Nephron (organoid): ENCODE measurements at regions not wholly inside any gene's neighbourhood (a gene's known extent, or its start where the extent isn't known, plus 50 kb on each side); places are given as distances from the start of the nearest gene placed in this dataset.
"Not testable (repeated sequence)": the region's sequence is repeated elsewhere in the genome, so short reads cannot be mapped to it uniquely, and the experiment has no call there.

Experiments
- H3K27ac Mint-ChIP-seq, 3 experiments: 2 replicates each; pipeline ENCODE4 v1.8.0; 2020; ENCODE audit warnings: mixed read lengths in 3 of 3, mild to moderate bottlenecking in 2 of 3, moderate library complexity in 1 of 3
- H3K27me3 Mint-ChIP-seq: 2 replicates; pipeline ENCODE4 v1.8.0; 2021; ENCODE audit warnings: low read depth, mild to moderate bottlenecking, moderate library complexity, mixed read lengths
- H3K36me3 Mint-ChIP-seq: 2 replicates; pipeline ENCODE4 v1.8.0; 2020; ENCODE audit warnings: low read depth, mixed read lengths
- H3K4me1 Mint-ChIP-seq: 2 replicates; pipeline ENCODE4 v1.8.0; 2020; ENCODE audit warnings: mixed read lengths
- H3K4me3 Mint-ChIP-seq, 3 experiments: 2 replicates each; pipeline ENCODE4 v1.8.0; 2020; ENCODE audit warnings: mild to moderate bottlenecking in 3 of 3, mixed read lengths in 3 of 3, moderate library complexity in 2 of 3
- H3K9me3 Mint-ChIP-seq: 2 replicates; pipeline ENCODE4 v1.8.0; 2020; ENCODE audit warnings: mixed read lengths
- TF ChIP-seq, protein P1 (sequence below), 3 experiments: fragments of 200-600 bp; sonication (generic); IDR thresholded peaks; one replicate each; pipeline ENCODE4 v1.5.0; 2021; ENCODE audit warnings: antibody characterized with exemption in 3 of 3; ENCODE audit not compliant: unreplicated experiment in 3 of 3

DNA sequence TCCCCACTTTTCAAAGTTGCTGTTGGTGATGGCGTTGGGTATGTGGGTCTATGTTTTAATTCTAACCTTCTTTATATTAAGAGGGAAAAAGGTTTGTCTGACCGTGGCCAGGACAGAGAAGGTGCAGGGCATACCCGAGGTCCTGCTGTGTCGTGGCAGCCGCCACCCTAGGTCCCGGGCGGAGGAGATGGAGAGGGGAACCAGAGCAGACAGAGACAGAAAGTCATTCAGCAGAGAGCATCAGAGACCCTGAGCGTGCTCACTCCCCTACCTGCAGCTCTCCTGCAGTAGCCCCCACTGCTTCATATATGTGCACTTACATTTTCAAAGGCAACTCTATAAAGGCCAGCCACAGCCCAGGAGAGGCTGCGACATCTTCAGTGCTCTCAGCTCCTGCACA is 327.2 kb upstream of the TNRC6C start:
- TF ChIP-seq, protein P1, sequence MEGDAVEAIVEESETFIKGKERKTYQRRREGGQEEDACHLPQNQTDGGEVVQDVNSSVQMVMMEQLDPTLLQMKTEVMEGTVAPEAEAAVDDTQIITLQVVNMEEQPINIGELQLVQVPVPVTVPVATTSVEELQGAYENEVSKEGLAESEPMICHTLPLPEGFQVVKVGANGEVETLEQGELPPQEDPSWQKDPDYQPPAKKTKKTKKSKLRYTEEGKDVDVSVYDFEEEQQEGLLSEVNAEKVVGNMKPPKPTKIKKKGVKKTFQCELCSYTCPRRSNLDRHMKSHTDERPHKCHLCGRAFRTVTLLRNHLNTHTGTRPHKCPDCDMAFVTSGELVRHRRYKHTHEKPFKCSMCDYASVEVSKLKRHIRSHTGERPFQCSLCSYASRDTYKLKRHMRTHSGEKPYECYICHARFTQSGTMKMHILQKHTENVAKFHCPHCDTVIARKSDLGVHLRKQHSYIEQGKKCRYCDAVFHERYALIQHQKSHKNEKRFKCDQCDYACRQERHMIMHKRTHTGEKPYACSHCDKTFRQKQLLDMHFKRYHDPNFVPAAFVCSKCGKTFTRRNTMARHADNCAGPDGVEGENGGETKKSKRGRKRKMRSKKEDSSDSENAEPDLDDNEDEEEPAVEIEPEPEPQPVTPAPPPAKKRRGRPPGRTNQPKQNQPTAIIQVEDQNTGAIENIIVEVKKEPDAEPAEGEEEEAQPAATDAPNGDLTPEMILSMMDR (IDR thresholded peaks at IDR 0.05; ENCODE audit: unreplicated experiment in 3 of 3) = no peak
- Mint-ChIP-seq H3K9me3 (peaks cover 18% of the 10 kb centered on the region), H3K27me3 (peaks cover 19% of the 10 kb centered on the region), H3K27ac (no peak overlapping the region), H3K4me3 (no peak overlapping the region), H3K4me1 (no peaks in the 10 kb centered on the region), H3K36me3 (peaks cover 4% of the 10 kb centered on the region)

DNA sequence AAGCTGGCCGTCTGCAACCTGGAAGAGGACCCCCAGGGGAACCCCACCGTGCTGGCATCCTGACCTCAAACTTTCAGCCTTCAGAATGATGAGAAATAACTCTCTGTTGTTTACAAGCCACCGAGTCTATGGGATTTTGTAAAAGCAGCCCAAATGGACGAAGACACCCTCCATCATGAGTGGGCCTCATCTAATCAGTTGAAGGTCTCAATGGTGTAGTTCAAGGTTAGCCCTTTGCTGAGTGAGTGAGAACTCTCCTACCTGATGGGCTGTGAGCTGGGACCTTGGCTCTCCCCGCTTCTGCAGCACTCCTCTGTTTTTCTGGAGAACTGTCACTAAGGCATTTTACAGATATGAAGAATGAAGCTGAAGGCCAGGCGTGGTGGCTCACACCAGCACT is 325.9 kb upstream of the TNRC6C start:
- Mint-ChIP-seq H3K27me3 (peaks cover 16% of the 10 kb centered on the region), H3K36me3 (peaks cover 4% of the 10 kb centered on the region), H3K27ac (no peak overlapping the region), H3K9me3 (peaks cover 9% of the 10 kb centered on the region), H3K4me3 (no peak overlapping the region), H3K4me1 (no peaks in the 10 kb centered on the region)
- TF ChIP-seq, protein P1 (IDR thresholded peaks at IDR 0.05; ENCODE audit: unreplicated experiment in 3 of 3) = no peak

DNA sequence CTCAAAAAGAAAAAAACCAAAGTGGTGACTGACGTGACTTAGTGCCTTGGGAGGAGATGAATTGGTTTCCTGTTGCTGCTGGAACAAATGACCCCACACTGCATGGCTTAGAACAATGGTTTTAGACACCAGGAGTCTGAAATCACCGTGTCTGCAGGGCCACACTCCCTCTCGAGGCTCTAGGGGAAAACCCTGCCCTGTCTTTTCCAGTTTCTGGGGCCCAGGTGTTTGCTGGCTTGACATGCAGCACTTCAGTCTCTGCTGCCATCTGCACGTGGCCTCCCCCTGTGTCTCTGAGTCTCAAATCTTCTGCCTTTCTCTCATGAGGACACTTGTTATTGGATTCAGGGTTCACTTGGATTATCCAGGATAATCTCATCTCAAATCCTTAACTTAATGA is 323.8 kb upstream of the TNRC6C start:
- peaks cover 33% of the 10 kb centered on the region for H3K27me3 Mint-ChIP-seq
- H3K9me3 Mint-ChIP-seq = no peaks in the 10 kb centered on the region
- H3K27ac Mint-ChIP-seq = no peak overlapping the region
- no peak overlapping the region for H3K4me3 Mint-ChIP-seq
- H3K4me1 Mint-ChIP-seq = peaks cover 5% of the 10 kb centered on the region
- TF ChIP-seq, protein P1 (IDR thresholded peaks at IDR 0.05; ENCODE audit: unreplicated experiment in 3 of 3) = no peak
- no peaks in the 10 kb centered on the region for H3K36me3 Mint-ChIP-seq

DNA sequence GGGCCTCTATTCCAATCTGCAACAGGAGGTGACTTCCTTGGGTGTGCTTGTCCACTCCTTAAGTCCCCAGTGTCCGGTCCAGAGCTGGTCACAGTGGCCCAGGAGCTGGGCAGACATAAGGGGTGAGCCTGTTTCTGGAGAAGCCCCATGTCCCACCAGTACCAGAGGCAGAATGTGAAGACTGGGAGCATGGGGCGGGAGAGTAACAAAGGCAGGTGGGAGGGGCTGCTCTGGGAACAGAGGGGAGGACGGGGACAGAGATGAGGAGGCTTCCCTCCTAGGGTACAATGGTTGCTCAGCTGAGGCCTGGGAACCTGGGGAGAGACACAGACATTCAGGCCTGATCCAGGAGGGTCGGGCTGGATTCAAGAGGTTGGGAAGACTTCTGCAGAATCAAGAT is 323.3 kb upstream of the TNRC6C start:
- no peaks in the 10 kb centered on the region for H3K36me3 Mint-ChIP-seq
- TF ChIP-seq, protein P1 (IDR thresholded peaks at IDR 0.05; ENCODE audit: unreplicated experiment in 3 of 3) = no peak
- H3K4me1 Mint-ChIP-seq = peaks cover 5% of the 10 kb centered on the region
- H3K4me3 Mint-ChIP-seq = no peak overlapping the region
- no peaks in the 10 kb centered on the region for H3K9me3 Mint-ChIP-seq
- peaks cover 38% of the 10 kb centered on the region for H3K27me3 Mint-ChIP-seq
- no peak overlapping the region for H3K27ac Mint-ChIP-seq

DNA sequence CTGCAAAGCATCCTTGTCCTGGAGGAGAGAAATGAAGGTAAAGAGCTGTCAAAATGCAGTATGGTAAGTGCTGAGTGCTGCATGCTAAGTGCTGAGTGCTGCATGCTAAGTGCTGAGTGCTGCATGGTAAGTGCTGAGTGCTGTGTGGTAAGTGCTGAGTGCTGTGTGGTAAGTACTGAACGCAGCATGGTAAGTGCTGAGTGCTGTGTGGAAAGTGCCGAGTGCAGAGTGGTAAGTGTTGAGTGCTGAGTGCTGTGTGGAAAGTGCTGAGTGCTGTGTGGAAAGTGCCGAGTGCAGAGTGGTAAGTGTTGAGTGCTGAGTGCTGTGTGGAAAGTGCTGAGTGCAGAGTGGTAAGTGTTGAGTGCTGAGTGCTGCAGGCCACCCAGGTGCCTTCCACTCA is 322.7 kb upstream of the TNRC6C start:
- H3K27me3 Mint-ChIP-seq = peaks cover 43% of the 10 kb centered on the region
- H3K36me3 Mint-ChIP-seq, H3K4me3 Mint-ChIP-seq, H3K4me1 Mint-ChIP-seq, H3K9me3 Mint-ChIP-seq, H3K27ac Mint-ChIP-seq: not testable (repeated sequence)

DNA sequence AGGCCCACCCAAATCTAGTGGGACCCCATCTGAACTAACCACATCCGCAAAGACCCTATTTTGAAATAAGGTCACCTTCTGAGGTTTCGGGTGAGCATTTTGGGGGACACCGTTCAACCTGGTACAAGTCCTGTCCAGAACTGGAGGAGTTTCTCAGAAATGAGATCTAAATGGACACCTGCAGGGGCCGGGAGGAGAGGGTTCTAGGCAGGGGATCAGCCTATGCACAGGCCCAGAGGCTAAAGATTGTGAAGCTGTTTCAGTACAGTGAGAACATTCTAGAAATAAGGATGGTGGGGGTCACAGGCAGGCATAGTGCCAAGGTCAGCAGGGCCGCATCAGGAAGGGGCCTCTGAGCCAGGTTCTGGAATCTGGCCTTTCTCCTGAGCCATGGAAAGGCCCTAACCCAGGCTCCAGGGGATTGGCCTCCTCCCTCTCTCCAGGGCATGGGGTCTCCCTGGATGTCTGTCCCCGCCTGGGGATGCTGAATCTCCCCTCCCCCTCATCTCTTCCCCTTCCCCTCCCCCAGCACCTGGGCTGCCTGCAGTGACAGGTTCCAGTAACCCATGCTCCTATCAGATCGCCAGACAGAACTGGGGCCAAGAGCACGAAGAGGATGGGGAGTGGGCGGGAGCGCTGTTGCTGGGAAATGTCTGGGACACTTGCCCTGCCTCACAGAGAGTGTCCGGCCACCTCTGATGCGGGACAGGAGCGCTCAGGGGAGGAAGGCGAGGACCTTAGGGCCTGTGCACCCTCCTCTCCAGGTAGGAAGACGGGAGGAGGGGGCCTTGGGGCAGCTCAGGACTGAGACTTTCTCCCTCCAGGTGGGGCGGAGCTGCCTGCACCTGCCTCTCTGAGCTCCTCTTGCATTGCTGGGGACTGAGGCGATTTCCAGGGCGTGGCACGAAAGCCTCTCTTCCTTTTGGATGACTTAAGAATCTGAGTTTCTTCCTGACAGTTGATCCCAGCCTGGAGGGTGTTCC is 321.4 kb upstream of the TNRC6C start:
- Mint-ChIP-seq H3K27me3 (peaks cover 43% of the 10 kb centered on the region), H3K4me1 (peaks cover 5% of the 10 kb centered on the region), H3K4me3 (no peak overlapping the region), H3K9me3 (no peaks in the 10 kb centered on the region), H3K36me3 (no peaks in the 10 kb centered on the region), H3K27ac (no peak overlapping the region)
- TF ChIP-seq, protein P1 (IDR thresholded peaks at IDR 0.05; ENCODE audit: unreplicated experiment in 3 of 3) = no peak
